ENCODE measurements at regions not wholly inside any gene's neighbourhood (a gene's known extent, or its start where the extent isn't known, plus 50 kb on each side); places are given as distances from the start of the nearest gene placed in this dataset.
A peak's percentile ranks its signal among the peaks of the same experiment; 100 is the strongest.

DNA sequence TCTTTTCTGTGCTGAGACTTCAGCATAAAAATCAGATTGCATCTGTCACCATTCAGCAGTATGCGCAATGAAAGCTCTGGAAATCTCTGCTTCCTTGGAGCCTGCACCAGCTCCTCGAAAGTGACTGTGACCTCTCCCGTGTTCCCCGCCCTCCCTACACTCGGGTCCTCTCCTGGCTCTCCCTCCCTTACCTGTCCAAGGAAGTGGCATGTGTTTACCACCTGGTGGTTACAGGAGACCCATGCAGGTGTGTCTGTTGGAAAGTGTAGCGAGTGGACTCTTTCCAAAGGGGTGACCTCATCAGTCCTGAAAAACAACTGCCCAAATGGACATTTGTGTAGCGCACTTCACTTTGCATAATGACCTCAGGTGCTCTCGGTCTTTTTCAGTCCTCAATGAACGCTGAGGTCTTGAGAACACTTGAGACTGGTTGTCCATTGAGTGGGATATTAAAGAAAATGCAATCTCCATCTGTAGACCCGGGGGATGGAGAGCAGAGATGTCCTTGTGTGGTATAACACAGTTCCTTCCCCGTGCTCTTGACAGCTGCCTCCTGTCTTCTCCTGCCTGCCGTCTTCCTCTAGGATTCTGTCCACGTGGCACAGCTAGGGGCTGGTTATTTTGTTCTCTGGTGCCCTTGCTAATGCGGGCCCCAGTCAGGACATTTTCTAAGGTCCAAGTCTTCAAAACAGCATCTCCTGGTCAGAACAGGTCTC is 133.2 kb downstream of the ACKR3 start:
- Histone ChIP-seq H3K27me3 (ENCODE audit: control insufficient read depth in 3 of 3, insufficient read depth in 3 of 3, low read length in 2 of 3) (no peaks in the 10 kb centered on the region), H3K4me1 (ENCODE audit: control insufficient read depth in 5 of 5, insufficient read depth in 5 of 5, low read length in 5 of 5) (peaks cover 0 to 71% (median 28%) of the 10 kb centered on the region in 5 donors), H3K36me3 (ENCODE audit: control insufficient read depth in 4 of 4, insufficient read depth in 4 of 4, low read length in 4 of 4) (peaks cover 0 to 4% (median 0%) of the 10 kb centered on the region in 4 donors), H3K27ac (ENCODE audit: low read depth in 1 of 2, low read length in 1 of 2) (no peak overlapping the region), H3K4me3 (no peak overlapping the region), H3K9ac (ENCODE audit: insufficient read depth in 1 of 2, low read length in 2 of 2) (no peak overlapping the region), H3K9me3 (ENCODE audit: control insufficient read depth in 4 of 4, insufficient read depth in 3 of 4, low read length in 3 of 4) (peaks cover 0 to 5% (median 2%) of the 10 kb centered on the region in 4 donors)
- TF ChIP-seq, protein P1, sequence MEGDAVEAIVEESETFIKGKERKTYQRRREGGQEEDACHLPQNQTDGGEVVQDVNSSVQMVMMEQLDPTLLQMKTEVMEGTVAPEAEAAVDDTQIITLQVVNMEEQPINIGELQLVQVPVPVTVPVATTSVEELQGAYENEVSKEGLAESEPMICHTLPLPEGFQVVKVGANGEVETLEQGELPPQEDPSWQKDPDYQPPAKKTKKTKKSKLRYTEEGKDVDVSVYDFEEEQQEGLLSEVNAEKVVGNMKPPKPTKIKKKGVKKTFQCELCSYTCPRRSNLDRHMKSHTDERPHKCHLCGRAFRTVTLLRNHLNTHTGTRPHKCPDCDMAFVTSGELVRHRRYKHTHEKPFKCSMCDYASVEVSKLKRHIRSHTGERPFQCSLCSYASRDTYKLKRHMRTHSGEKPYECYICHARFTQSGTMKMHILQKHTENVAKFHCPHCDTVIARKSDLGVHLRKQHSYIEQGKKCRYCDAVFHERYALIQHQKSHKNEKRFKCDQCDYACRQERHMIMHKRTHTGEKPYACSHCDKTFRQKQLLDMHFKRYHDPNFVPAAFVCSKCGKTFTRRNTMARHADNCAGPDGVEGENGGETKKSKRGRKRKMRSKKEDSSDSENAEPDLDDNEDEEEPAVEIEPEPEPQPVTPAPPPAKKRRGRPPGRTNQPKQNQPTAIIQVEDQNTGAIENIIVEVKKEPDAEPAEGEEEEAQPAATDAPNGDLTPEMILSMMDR (IDR thresholded peaks at IDR 0.05; ENCODE audit: control extremely low read depth, extremely low read depth) = no peak
- DNase-seq (peak; percentile 38 to 72 (median 51)), ATAC-seq (ENCODE audit: insufficient read depth, low FRiP score) (no peak)
- 58 to 78% methylated on average over 14 of the region's 14 CpGs for WGBS, 2 donors

DNA sequence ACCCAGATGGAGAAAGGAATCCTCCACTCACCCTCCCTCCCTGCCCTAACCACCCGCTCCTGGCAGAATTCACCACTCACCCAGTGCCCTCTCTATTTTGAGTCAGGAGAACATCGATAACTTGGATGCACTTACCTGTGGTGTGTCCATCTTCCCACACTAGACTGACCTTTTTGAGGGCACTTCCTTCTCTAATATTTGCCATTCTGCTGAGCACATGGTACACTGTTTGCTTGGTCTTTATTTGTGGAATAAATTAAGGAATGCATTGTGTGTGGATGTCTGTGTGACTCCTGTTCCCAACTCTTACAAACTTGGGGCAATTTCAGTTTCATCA is 133.7 kb downstream of the ACKR3 start:
- DNase-seq (no peak), ATAC-seq (ENCODE audit: insufficient read depth, low FRiP score) (no peak)
- Histone ChIP-seq H3K4me3 (no peak overlapping the region), H3K27ac (ENCODE audit: low read depth in 1 of 2, low read length in 1 of 2) (no peak overlapping the region), H3K4me1 (ENCODE audit: control insufficient read depth in 5 of 5, insufficient read depth in 5 of 5, low read length in 5 of 5) (peaks cover 0 to 66% (median 28%) of the 10 kb centered on the region in 5 donors), H3K36me3 (ENCODE audit: control insufficient read depth in 4 of 4, insufficient read depth in 4 of 4, low read length in 4 of 4) (peaks cover 0 to 4% (median 0%) of the 10 kb centered on the region in 4 donors), H3K27me3 (ENCODE audit: control insufficient read depth in 3 of 3, insufficient read depth in 3 of 3, low read length in 2 of 3) (no peaks in the 10 kb centered on the region), H3K9me3 (ENCODE audit: control insufficient read depth in 4 of 4, insufficient read depth in 3 of 4, low read length in 3 of 4) (peaks cover 0 to 5% (median 2%) of the 10 kb centered on the region in 4 donors), H3K9ac (ENCODE audit: insufficient read depth in 1 of 2, low read length in 2 of 2) (no peak overlapping the region)
- 79 to 90% methylated on average over 2 of the region's 2 CpGs for WGBS, 2 donors
- TF ChIP-seq, protein P1 (IDR thresholded peaks at IDR 0.05; ENCODE audit: control extremely low read depth, extremely low read depth) = no peak

DNA sequence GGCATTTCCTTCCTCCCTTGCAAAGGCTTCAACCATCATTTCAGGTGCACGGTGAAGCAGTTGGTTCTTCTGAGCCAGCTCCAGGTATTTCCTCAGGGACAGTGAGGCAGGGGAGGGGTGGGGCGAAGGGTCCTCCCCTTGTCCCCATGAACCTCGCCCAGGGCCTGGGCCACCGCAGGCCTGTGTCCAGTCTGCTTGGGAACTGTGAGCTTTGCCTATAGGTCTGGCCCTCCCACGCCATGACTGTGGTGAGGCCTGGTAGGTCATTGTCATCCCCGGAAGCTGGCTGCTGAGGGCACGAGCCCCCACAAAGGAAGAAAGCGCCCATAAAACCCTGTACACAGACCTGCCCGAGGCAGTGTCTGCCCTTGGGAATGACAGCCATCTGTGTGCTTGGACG is 134.3 kb downstream of the ACKR3 start:
- DNase-seq (no peak), ATAC-seq (ENCODE audit: insufficient read depth, low FRiP score) (no peak)
- Histone ChIP-seq H3K27ac (ENCODE audit: low read depth in 1 of 2, low read length in 1 of 2) (no peak overlapping the region), H3K9ac (ENCODE audit: insufficient read depth in 1 of 2, low read length in 2 of 2) (no peak overlapping the region), H3K4me3 (no peak overlapping the region), H3K4me1 (ENCODE audit: control insufficient read depth in 5 of 5, insufficient read depth in 5 of 5, low read length in 5 of 5) (peaks cover 0 to 61% (median 23%) of the 10 kb centered on the region in 5 donors), H3K36me3 (ENCODE audit: control insufficient read depth in 4 of 4, insufficient read depth in 4 of 4, low read length in 4 of 4) (peaks cover 0 to 4% (median 0%) of the 10 kb centered on the region in 4 donors), H3K9me3 (ENCODE audit: control insufficient read depth in 4 of 4, insufficient read depth in 3 of 4, low read length in 3 of 4) (peaks cover 0 to 5% (median 2%) of the 10 kb centered on the region in 4 donors), H3K27me3 (ENCODE audit: control insufficient read depth in 3 of 3, insufficient read depth in 3 of 3, low read length in 2 of 3) (no peaks in the 10 kb centered on the region)
- WGBS, 2 donors = 82 to 85% methylated on average over 10 of the region's 10 CpGs
- TF ChIP-seq, protein P1 (IDR thresholded peaks at IDR 0.05; ENCODE audit: control extremely low read depth, extremely low read depth) = no peak
